A549 (cell line): ENCODE measurements at regions not wholly inside any gene's neighbourhood (a gene's known extent, or its start where the extent isn't known, plus 50 kb on each side); places are given as distances from the start of the nearest gene placed in this dataset.

ENCODE experiments used
- ATAC-seq, 2 experiments: fragments of 200-7000 bp in 1 of 2; fragments of >200 bp in 1 of 2; cut with Nextera tagmentation in 1 of 2; cut with Tn5 transposase in 1 of 2; 3 replicates each; pipeline versions ENCODE4 v1.8.0 to v1.9.1; 2018 to 2020; ENCODE audit warnings: mild to moderate bottlenecking in 1 of 2, moderate library complexity in 1 of 2
- CTCF ChIA-PET: fragments of 300-600 bp; sonication (Branson Sonifier 250); formaldehyde crosslinking; extraction: SDS; loops from one replicate; lab custom pipeline; 2021; ENCODE audit warnings: antibody characterized with exemption, inconsistent platforms; lab: Yijun Ruan, JAX
- POLR2A ChIA-PET: fragments of 350-600 bp; formaldehyde crosslinking; extraction: SDS; loops from one replicate; lab custom pipeline; 2021; ENCODE audit warnings: antibody characterized with exemption, inconsistent platforms; lab: Yijun Ruan, JAX
- DNase-seq, 2 experiments: peaks; one replicate each; pipeline versions ENCODE4 v3.0.0 to v3.0.0-alpha.2; 2011 to 2016; ENCODE audit warnings: low read depth in 1 of 2, low spot score in 1 of 2
- FAIRE-seq: peaks from 2 replicates; lab custom pipeline; 2011; peaks lifted over from hg19 to GRCh38; lab: Jason Lieb, UNC
- H3K27ac ChIP-seq, 2 experiments: fragments of >200 bp; sonication (Bioruptor Twin); formaldehyde crosslinking; 3 replicates each; pipeline ENCODE4 v1.5.1; 2016 to 2017
- H3K4me1 ChIP-seq: fragments of >200 bp; sonication (Bioruptor Twin); formaldehyde crosslinking; 3 replicates; pipeline ENCODE4 v1.6.1; 2016
- H3K4me2 ChIP-seq: fragments of >200 bp; sonication (Bioruptor Twin); formaldehyde crosslinking; 3 replicates; pipeline ENCODE4 v1.6.1; 2016
- H3K4me3 ChIP-seq: fragments of >200 bp; sonication (Bioruptor Twin); formaldehyde crosslinking; 3 replicates; pipeline ENCODE4 v1.5.1; 2016
- H3K9me3 ChIP-seq: fragments of >200 bp; sonication (Bioruptor Twin); formaldehyde crosslinking; 3 replicates; pipeline ENCODE4 v1.6.1; 2016
- CHD2 ChIP-seq: fragments of 150-350 bp; IDR thresholded peaks from 2 replicates; pipeline ENCODE4 v1.6.1; 2014; ENCODE audit warnings: low read length; ENCODE audit not compliant: partially characterized antibody
- CTCF ChIP-seq: fragments of >200 bp; sonication (Bioruptor Twin); formaldehyde crosslinking; IDR thresholded peaks from 3 replicates; pipeline ENCODE4 v1.5.1; 2016
- E2F6 ChIP-seq: IDR thresholded peaks from 2 replicates; pipeline ENCODE4 v1.6.1; 2012; ENCODE audit warnings: low read depth, borderline replicate concordance
- EHF ChIP-seq: fragments of 250-450 bp; sonication (Bioruptor Pico); IDR thresholded peaks from 2 replicates; pipeline ENCODE4 v1.5.0; 2020; ENCODE audit warnings: mild to moderate bottlenecking
- EHMT2 ChIP-seq: fragments of 200-600 bp; sonication (generic); IDR thresholded peaks from 2 replicates; pipeline ENCODE4 v1.6.1; 2016; ENCODE audit warnings: antibody characterized with exemption, low read depth, mild to moderate bottlenecking, moderate library complexity
- FOSB ChIP-seq: fragments of 250-450 bp; sonication (Bioruptor Pico); IDR thresholded peaks from 2 replicates; pipeline ENCODE4 v1.5.0; 2020; ENCODE audit warnings: mild to moderate bottlenecking, moderate library complexity
- HOXB13 ChIP-seq: fragments of 250-450 bp; sonication (Bioruptor Pico); IDR thresholded peaks from 2 replicates; pipeline ENCODE4 v1.5.0; 2020; ENCODE audit warnings: low read depth, mild to moderate bottlenecking, moderate library complexity
- JUNB ChIP-seq: fragments of >200 bp; sonication (Bioruptor Twin); formaldehyde crosslinking; IDR thresholded peaks from 2 replicates; pipeline ENCODE4 v1.6.1; 2016
- KDM5A ChIP-seq: fragments of 200-600 bp; sonication (generic); IDR thresholded peaks from 2 replicates; pipeline ENCODE4 v1.6.1; 2016; ENCODE audit warnings: antibody characterized with exemption, mild to moderate bottlenecking
- MAZ ChIP-seq: fragments of 150-350 bp; IDR thresholded peaks from 2 replicates; pipeline ENCODE4 v1.6.1; 2014; ENCODE audit warnings: antibody characterized with exemption, low read depth, low read length, borderline replicate concordance
- NPAS2 ChIP-seq: fragments of 250-450 bp; sonication (Bioruptor Pico); IDR thresholded peaks from 2 replicates; pipeline ENCODE4 v1.8.0; 2022; ENCODE audit warnings: mild to moderate bottlenecking, moderate library complexity, borderline replicate concordance
- PHF8 ChIP-seq: fragments of 200-600 bp; sonication (generic); IDR thresholded peaks from 2 replicates; pipeline ENCODE4 v1.6.1; 2016; ENCODE audit warnings: low read depth, mild to moderate bottlenecking, antibody characterized with exemption, moderate library complexity, borderline replicate concordance
- RARB ChIP-seq: fragments of 250-450 bp; sonication (Bioruptor Pico); IDR thresholded peaks from 2 replicates; pipeline ENCODE4 v1.8.0; 2021; ENCODE audit warnings: mild to moderate bottlenecking, moderate library complexity
- RCOR1 ChIP-seq: fragments of 150-350 bp; IDR thresholded peaks from 2 replicates; pipeline ENCODE4 v1.6.1; 2014; ENCODE audit warnings: antibody characterized with exemption, low read length, low read depth
- REST ChIP-seq: fragments of 200-600 bp; sonication (generic); IDR thresholded peaks from 2 replicates; pipeline ENCODE4 v1.6.1; 2016; ENCODE audit warnings: antibody characterized with exemption, mild to moderate bottlenecking, moderate library complexity
- RNF2 ChIP-seq: fragments of 200-600 bp; sonication (generic); IDR thresholded peaks from 2 replicates; pipeline ENCODE4 v1.6.1; 2016; ENCODE audit warnings: low read depth, mild to moderate bottlenecking, antibody characterized with exemption, moderate library complexity, borderline replicate concordance
- SREBF2 ChIP-seq: fragments of 450-650 bp; IDR thresholded peaks from 2 replicates; pipeline ENCODE4 v1.6.1; 2014; ENCODE audit warnings: mild to moderate bottlenecking, moderate library complexity
- ZC3H11A ChIP-seq: fragments of 450-650 bp; IDR thresholded peaks from 2 replicates; pipeline ENCODE4 v1.6.1; 2014; ENCODE audit warnings: antibody characterized with exemption, mild to moderate bottlenecking
- ZFP36 ChIP-seq: fragments of 450-650 bp; IDR thresholded peaks from 2 replicates; pipeline ENCODE4 v1.6.1; 2014; ENCODE audit warnings: borderline replicate concordance; ENCODE audit not compliant: partially characterized antibody
- ZNF302 ChIP-seq: fragments of 250-450 bp; sonication (Bioruptor Pico); IDR thresholded peaks from 2 replicates; pipeline ENCODE4 v1.9.0; 2021; ENCODE audit warnings: inconsistent platforms, mild to moderate bottlenecking, moderate library complexity
- ZSCAN20 ChIP-seq: fragments of 250-450 bp; sonication (Bioruptor Pico); IDR thresholded peaks from 2 replicates; pipeline ENCODE4 v1.8.0; 2022; ENCODE audit warnings: mild to moderate bottlenecking, moderate library complexity
- WGBS: methylation state at CpG from one replicate; pipeline ENCODE4 v1.1.6; 2017; ENCODE audit errors: missing lambda C conversion rate; 5-methylcytosine and 5-hydroxymethylcytosine counted together

GRCh38 chr10:1858547-1858946, 121.2 kb upstream of the ADARB2 start:
- ATAC-seq (no peak), FAIRE-seq (no peak), DNase-seq (no peak)
- Histone ChIP-seq H3K4me1 (no peaks in the 10 kb centered on the region), H3K9me3 (no peaks in the 10 kb centered on the region), H3K27ac (no peak overlapping the region), H3K4me3 (no peak overlapping the region), H3K4me2 (no peak overlapping the region)
- WGBS = 45% methylated on average over 7 of the region's 7 CpGs
- ChIA-PET POLR2A (no interaction called here), CTCF (interaction anchor here (0.9 kb wide), 1 partner anchor 10 kb away, joined by 3 read pairs; no protein-coding TSS in a partner anchor)
- no peak for TF ChIP-seq MAZ
- no peak for TF ChIP-seq RCOR1
- no peak for TF ChIP-seq E2F6
- TF ChIP-seq PHF8 = no peak
- no peak for TF ChIP-seq REST
- TF ChIP-seq KDM5A = no peak
- no peak for TF ChIP-seq NPAS2

GRCh38 chr10:1858048-1858447, 120.7 kb upstream of the ADARB2 start:
- DNase-seq = no peak
- Histone ChIP-seq H3K9me3 (no peaks in the 10 kb centered on the region), H3K4me2 (no peak overlapping the region), H3K27ac (no peak overlapping the region), H3K4me3 (no peak overlapping the region), H3K4me1 (no peaks in the 10 kb centered on the region)
- no peak for FAIRE-seq
- WGBS = 13% methylated on average over 8 of the region's 8 CpGs
- ATAC-seq = no peak
- ChIA-PET CTCF (interaction anchor here (0.9 kb wide), 1 partner anchor 10 kb away, joined by 3 read pairs; no protein-coding TSS in a partner anchor), POLR2A (no interaction called here)
- no peak for TF ChIP-seq EHF (CRISPR knock-in tag)
- no peak for TF ChIP-seq FOSB (CRISPR knock-in tag)
- TF ChIP-seq CTCF = no peak
- no peak for TF ChIP-seq MAZ
- TF ChIP-seq JUNB = no peak
- no peak for TF ChIP-seq ZFP36
- no peak for TF ChIP-seq RARB
- TF ChIP-seq HOXB13 = no peak
- no peak for TF ChIP-seq EHMT2
- TF ChIP-seq RNF2 = no peak

- ATAC-seq = no peak
- DNase-seq = no peak
- Histone ChIP-seq H3K4me1 (no peaks in the 10 kb centered on the region), H3K27ac (no peak overlapping the region), H3K4me2 (no peak overlapping the region), H3K9me3 (no peaks in the 10 kb centered on the region), H3K4me3 (no peak overlapping the region)
- ChIA-PET POLR2A (no interaction called here), CTCF (no interaction called here)
- 11% methylated on average over 8 of the region's 8 CpGs for WGBS
- no peak for FAIRE-seq
- TF ChIP-seq REST (no peak), SREBF2 (no peak), KDM5A (no peak), CHD2 (no peak), CTCF (no peak), ZSCAN20 (CRISPR knock-in tag) (no peak), ZNF302 (CRISPR knock-in tag) (no peak), MAZ (no peak), ZC3H11A (no peak), JUNB (no peak)
Observed at GRCh38 chr10:1855911-1856310, 118.6 kb upstream of the ADARB2 start.
